LoVo (cell line): ENCODE measurements at regions not wholly inside any gene's neighbourhood (a gene's known extent, or its start where the extent isn't known, plus 50 kb on each side); places are given as distances from the start of the nearest gene placed in this dataset.

Source experiments
- DNase-seq: peaks from one replicate; pipeline ENCODE4 v3.0.0-alpha.2; 2016; ENCODE audit warnings: low spot score

DNA sequence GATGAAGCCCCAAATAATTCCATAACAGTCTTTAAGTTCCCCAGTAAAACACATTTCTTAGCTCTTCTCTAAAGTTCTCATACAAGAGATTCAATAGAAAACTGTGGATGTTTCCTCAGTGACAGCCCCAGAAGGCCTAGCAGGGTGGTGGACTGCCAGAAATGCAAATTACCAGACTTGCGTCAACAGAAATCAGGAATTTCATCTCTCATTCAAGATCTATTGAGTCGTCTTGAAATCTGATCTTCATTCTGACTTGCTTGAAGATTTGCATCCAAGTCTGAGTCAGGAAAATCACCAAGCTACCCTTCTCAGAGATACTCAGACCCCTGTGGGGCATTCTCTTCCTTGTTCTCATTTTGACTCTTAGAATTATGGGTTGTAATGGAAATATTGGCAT lies 68.9 kb upstream of the NDP start:
- no peak for DNase-seq

DNA sequence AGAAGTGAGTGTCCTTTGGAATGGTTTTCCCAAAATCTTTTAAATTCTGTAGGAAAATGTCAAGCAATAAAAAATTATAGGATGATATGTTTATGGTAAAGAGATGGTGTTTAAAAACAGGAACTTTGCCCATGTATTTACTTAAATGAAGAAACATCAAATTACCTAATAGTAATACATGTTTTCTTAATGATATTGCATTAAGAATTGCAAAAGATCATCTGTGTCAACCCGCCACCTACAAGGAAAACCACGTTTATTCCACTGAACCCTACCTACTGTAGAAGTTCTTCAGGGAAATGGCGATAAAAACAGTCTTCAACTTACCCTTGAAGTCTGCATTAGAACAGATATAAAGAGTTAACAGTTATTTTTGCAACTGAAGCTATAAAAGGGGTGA lies 67.2 kb upstream of the NDP start:
- no peak for DNase-seq

DNA sequence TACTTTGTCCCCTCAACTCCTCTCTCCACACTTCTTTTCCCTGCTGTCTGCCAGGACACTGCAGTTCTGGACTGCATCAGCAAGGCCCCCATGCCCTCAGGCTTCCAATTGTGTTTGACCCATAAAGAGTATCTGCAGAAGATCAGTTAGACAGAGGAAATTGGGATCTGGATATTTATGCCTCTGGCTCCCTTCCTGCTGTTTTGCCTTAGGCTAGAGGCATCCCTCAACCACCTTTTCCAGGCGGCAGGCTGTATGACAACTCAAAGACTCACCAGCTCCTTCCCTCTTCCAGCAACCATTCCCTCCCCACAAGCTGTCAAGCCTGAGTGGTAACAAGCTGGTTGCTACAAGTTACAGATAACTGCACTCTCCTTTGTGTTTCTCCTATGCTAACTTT lies 66.4 kb upstream of the NDP start:
- no peak for DNase-seq

DNA sequence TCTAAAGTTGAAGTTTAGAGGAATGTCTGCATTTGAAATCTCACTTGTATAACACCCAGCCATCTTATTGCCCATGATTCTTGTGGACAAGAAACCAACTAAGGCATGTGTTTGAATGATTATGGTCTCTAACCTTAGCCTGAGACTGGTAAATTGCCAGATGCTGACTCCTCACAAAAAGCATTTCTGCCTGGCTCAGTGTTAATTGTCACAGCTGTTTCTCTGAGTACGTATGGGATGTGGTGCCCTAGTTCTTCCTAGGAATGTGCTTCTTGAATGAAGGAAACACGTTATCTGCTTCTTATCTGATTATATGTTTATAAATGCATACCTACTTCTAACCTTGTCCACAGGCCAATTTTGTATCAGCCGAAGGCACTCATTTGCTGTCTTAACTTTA lies 63.1 kb upstream of the NDP start:
- no peak for DNase-seq

DNA sequence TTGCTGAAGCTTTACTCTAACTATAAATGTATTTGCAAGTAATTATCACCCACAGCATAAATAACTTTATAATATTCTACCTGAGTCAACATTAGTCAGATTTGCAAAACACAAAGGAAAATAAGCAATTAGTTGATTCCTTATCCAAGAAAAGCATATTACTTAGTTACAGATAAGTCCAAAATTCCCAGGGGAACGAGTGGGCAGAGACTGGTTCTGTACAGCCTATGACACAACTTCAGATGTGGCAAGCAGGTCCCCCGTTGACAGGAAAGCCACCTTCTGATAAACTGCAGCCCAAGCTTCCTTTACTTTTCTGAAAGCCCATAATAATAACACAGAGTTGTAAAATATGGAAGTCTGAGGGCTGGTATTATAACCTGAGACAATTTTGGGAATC lies 62.4 kb upstream of the NDP start:
- DNase-seq, result no peak

DNA sequence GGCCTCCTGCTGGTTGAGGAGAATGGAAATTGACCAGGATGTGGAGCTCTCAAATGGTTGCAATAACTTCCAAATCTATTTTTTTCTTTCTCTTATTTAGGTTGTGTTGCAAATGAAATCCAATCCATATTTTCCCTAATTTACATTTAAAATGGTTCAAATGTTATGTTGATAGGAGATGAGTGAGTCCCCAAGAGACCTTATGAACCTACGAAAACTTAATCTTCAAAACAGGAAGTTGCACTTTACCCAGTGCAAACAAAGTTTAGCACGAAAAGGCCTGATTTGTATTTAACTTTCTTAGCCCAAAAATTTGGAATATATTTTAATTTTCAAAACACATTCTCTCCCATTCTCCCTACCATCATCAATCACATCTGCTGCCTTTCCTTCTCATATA lies 59.3 kb upstream of the NDP start:
- DNase-seq, result no peak

DNA sequence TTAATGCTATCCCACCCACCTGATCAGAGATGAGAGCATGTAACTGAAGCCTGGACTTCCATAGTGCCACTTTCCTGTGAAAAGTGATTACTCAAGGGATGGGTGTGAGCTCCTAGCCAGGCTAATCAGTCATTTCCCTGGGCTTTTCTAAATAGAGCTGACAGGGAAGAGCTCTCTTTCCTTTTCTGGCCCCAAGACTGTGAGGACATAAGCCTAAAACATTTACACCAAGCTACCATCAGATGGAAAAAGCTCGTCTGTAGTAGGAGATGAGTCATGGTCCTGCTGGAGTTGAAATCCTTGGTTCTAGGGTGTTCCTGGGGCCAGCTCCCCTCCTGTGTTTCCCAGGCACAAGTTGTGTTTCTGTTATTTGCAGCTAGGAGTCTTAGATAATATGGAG lies 52.4 kb upstream of the NDP start:
- DNase-seq, result no peak
